ENCODE measurements at regions not wholly inside any gene's neighbourhood (a gene's known extent, or its start where the extent isn't known, plus 50 kb on each side); places are given as distances from the start of the nearest gene placed in this dataset.

- Histone ChIP-seq H3K36me3 (no peaks in the 10 kb centered on the region), H3K4me3 (no peak overlapping the region), H3K27ac (no peak overlapping the region), H3K4me1 (peaks cover 11 to 36% (median 22%) of the 10 kb centered on the region in 3 donors), H3K9me3 (no peaks in the 10 kb centered on the region), H3K27me3 (no peaks in the 10 kb centered on the region)
- ATAC-seq (peak in 2 of 4 donors; percentile 27 to 59), FAIRE-seq (no peak), DNase-seq (no peak)
- intact Hi-C loops (cut with DNase I), result no loop called here
- TF ChIP-seq CTCF (IDR thresholded peaks at IDR 0.05), result no peak
- WGBS, 2 donors, result 82 to 83% methylated on average over 5 of the region's 5 CpGs
These were observed 88.1 kb upstream of the ATP1A1 start for GRCh38 chr1:116284819-116285390.

GRCh38 chr1:116286541-116286971 is 86.5 kb upstream of the ATP1A1 start:
- DNase-seq (no peak), ATAC-seq (no peak), FAIRE-seq (no peak)
- Histone ChIP-seq H3K27me3 (no peaks in the 10 kb centered on the region), H3K36me3 (no peaks in the 10 kb centered on the region), H3K4me1 (peaks cover 24 to 44% (median 39%) of the 10 kb centered on the region in 3 donors), H3K4me3 (no peak overlapping the region), H3K9me3 (no peaks in the 10 kb centered on the region), H3K27ac (peak overlapping the region in 1 of 4 donors; percentile 70)
- 13 to 20% methylated on average over 1 of the region's 1 CpG for WGBS, 2 donors
- intact Hi-C loops (cut with DNase I), result no loop called here
- TF ChIP-seq CTCF (IDR thresholded peaks at IDR 0.05), result no peak

- WGBS, 2 donors, result 64% methylated on average over 5 of the region's 5 CpGs
- no peak for DNase-seq
- intact Hi-C loops (cut with DNase I), result no loop called here
- peak overlapping the region in 1 of 4 donors; percentile 70 for H3K27ac ChIP-seq
- no peak for TF ChIP-seq CTCF (IDR thresholded peaks at IDR 0.05)
- peaks cover 31 to 44% (median 42%) of the 10 kb centered on the region in 3 donors for H3K4me1 ChIP-seq
- no peak for FAIRE-seq
- no peak overlapping the region for H3K4me3 ChIP-seq
- no peak for ATAC-seq
- no peaks in the 10 kb centered on the region for H3K27me3 ChIP-seq
- no peaks in the 10 kb centered on the region for H3K9me3 ChIP-seq
- H3K36me3 ChIP-seq, result no peaks in the 10 kb centered on the region
These were observed 85.5 kb upstream of the ATP1A1 start for GRCh38 chr1:116287341-116288200.

- no peaks in the 10 kb centered on the region for H3K9me3 ChIP-seq
- ATAC-seq (peak in 1 of 4 donors; percentile 17), DNase-seq (no peak), FAIRE-seq (no peak)
- H3K27ac ChIP-seq, result peak overlapping the region in 3 of 4 donors; percentile 8 to 70 (median 12)
- no peak for TF ChIP-seq CTCF (IDR thresholded peaks at IDR 0.05)
- H3K36me3 ChIP-seq, result no peaks in the 10 kb centered on the region
- WGBS, 2 donors, result 50 to 64% methylated on average over 2 of the region's 2 CpGs
- peaks cover 31 to 47% (median 42%) of the 10 kb centered on the region in 3 donors for H3K4me1 ChIP-seq
- intact Hi-C loops (cut with DNase I), result no loop called here
- no peaks in the 10 kb centered on the region for H3K27me3 ChIP-seq
- no peak overlapping the region for H3K4me3 ChIP-seq
These were observed 84.8 kb upstream of the ATP1A1 start for GRCh38 chr1:116288201-116288598.
